PC-3 (cell line): ENCODE measurements at regions not wholly inside any gene's neighbourhood (a gene's known extent, or its start where the extent isn't known, plus 50 kb on each side); places are given as distances from the start of the nearest gene placed in this dataset.

Source experiments
- ATAC-seq: fragments of 200-7000 bp; cut with Tn5 transposase; 2 replicates; pipeline ENCODE4 v1.9.1; 2020; ENCODE audit warnings: mild to moderate bottlenecking, moderate library complexity
- BruUV-seq: library from RNA; stranded (reverse); fragments of 400-500 nt; replicated peaks from 2 replicates; lab custom pipeline; 2021; lab: Mats Ljungman, UMichigan
- CTCF ChIA-PET: fragments of 300-600 bp; sonication (Branson Sonifier 250); formaldehyde crosslinking; loops from one replicate; lab custom pipeline; 2022; ENCODE audit warnings: antibody characterized with exemption; lab: Charles Lee
- POLR2A ChIA-PET: fragments of 300-600 bp; sonication (Branson Sonifier 250); formaldehyde crosslinking; loops from one replicate; lab custom pipeline; 2022; ENCODE audit warnings: antibody characterized with exemption; ENCODE audit not compliant: unreplicated experiment; lab: Charles Lee
- DNase-seq: peaks from one replicate; pipeline ENCODE4 v3.0.0-alpha.2; 2015
- H2AFZ ChIP-seq: fragments of 300-600 bp; sonication (generic); 2 replicates; pipeline ENCODE4 v1.6.0; 2016; ENCODE audit warnings: antibody characterized with exemption, low read length
- H3F3A ChIP-seq: fragments of 300-600 bp; sonication (generic); one replicate; pipeline ENCODE4 v1.6.0; 2017; ENCODE audit warnings: antibody characterized with exemption, low read length, control low read depth, mild to moderate bottlenecking; ENCODE audit not compliant: unreplicated experiment
- H3K27ac ChIP-seq: fragments of 300-600 bp; sonication (generic); 2 replicates; pipeline ENCODE4 v1.5.1; 2016; ENCODE audit warnings: mild to moderate bottlenecking, low read length
- H3K27me3 ChIP-seq: fragments of 300-600 bp; sonication (generic); 2 replicates; pipeline ENCODE4 v1.6.1; 2016; ENCODE audit warnings: low read length, mixed read lengths
- H3K36me3 ChIP-seq: fragments of 300-600 bp; sonication (generic); 2 replicates; pipeline ENCODE4 v1.6.1; 2016; ENCODE audit warnings: low read depth, mixed run types, low read length, mixed read lengths
- H3K4me1 ChIP-seq: fragments of 300-600 bp; sonication (generic); 2 replicates; pipeline ENCODE4 v1.5.1; 2016; ENCODE audit warnings: low read length; ENCODE audit not compliant: insufficient read depth
- H3K4me2 ChIP-seq: fragments of 300-600 bp; sonication (generic); 2 replicates; pipeline ENCODE4 v1.6.0; 2016; ENCODE audit warnings: low read length
- H3K4me3 ChIP-seq: fragments of 300-600 bp; sonication (generic); 2 replicates; pipeline ENCODE4 v1.5.1; 2016; ENCODE audit warnings: mild to moderate bottlenecking, low read length, mixed read lengths
- H3K79me2 ChIP-seq: fragments of 300-600 bp; sonication (generic); 2 replicates; pipeline ENCODE4 v1.6.1; 2017; ENCODE audit warnings: low read length, mixed read lengths
- H3K9ac ChIP-seq: fragments of 300-600 bp; sonication (generic); 2 replicates; pipeline ENCODE4 v1.6.0; 2016; ENCODE audit warnings: mild to moderate bottlenecking, low read length
- H3K9me2 ChIP-seq: fragments of 300-600 bp; sonication (generic); replicated peaks from 2 replicates; pipeline ENCODE4 v1.6.1; 2016; ENCODE audit warnings: mixed run types, low read length, mixed read lengths
- H3K9me3 ChIP-seq: fragments of 300-600 bp; sonication (generic); 2 replicates; pipeline ENCODE4 v1.6.1; 2016; ENCODE audit warnings: low read length, mixed read lengths
- H4K20me1 ChIP-seq: fragments of 300-600 bp; sonication (generic); 2 replicates; pipeline ENCODE4 v1.6.1; 2016; ENCODE audit warnings: low read length, mixed read lengths
- CTCF ChIP-seq: fragments of 300-600 bp; sonication (generic); conservative IDR thresholded peaks from 2 replicates; pipeline ENCODE4 v1.5.1; 2017; ENCODE audit warnings: antibody characterized with exemption, low read depth, mild to moderate bottlenecking, low read length
- EZH2 ChIP-seq: fragments of 300-600 bp; sonication (generic); IDR thresholded peaks from one replicate; pipeline ENCODE4 v1.6.1; 2017; ENCODE audit warnings: antibody characterized with exemption, mild to moderate bottlenecking, low read length; ENCODE audit not compliant: unreplicated experiment
- EZH2phosphoT487 ChIP-seq: fragments of 300-600 bp; sonication (generic); IDR thresholded peaks from 2 replicates; pipeline ENCODE4 v1.6.1; 2018; ENCODE audit warnings: mild to moderate bottlenecking, antibody characterized with exemption, low read length, borderline replicate concordance
- intact Hi-C: fragments of 100-400 bp; cut with micrococcal nuclease; formaldehyde crosslinking; loops from 2 replicates; pipeline ENCODE4 v1.9.0; 2023

GRCh38 chr9:89978185-89978584, 373.4 kb downstream of the GADD45G start:
- Histone ChIP-seq H3K79me2 (no peaks in the 10 kb centered on the region), H3K9me2 (no peaks in the 10 kb centered on the region), H3K9ac (no peak overlapping the region), H3K27ac (no peak overlapping the region), H3K9me3 (no peaks in the 10 kb centered on the region), H4K20me1 (no peaks in the 10 kb centered on the region), H3F3A (no peaks in the 10 kb centered on the region), H2AFZ (no peak overlapping the region), H3K4me2 (no peak overlapping the region), H3K4me1 (no peaks in the 10 kb centered on the region), H3K4me3 (no peak overlapping the region), H3K36me3 (no peaks in the 10 kb centered on the region), H3K27me3 (no peaks in the 10 kb centered on the region)
- BruUV-seq = no TSS peak
- intact Hi-C loops = no loop called here
- POLR2A ChIA-PET = interaction anchor here (0.7 kb wide), 1 partner anchor 187 kb away, joined by 5 read pairs; no protein-coding TSS in a partner anchor
- CTCF ChIA-PET = no interaction called here
- DNase-seq (peak; percentile 6), ATAC-seq (no peak)
- TF ChIP-seq EZH2phosphoT487 = no peak
- 0 out of 2 replicates have a peak, but pooled peaks have one; percentile 19 for TF ChIP-seq CTCF

- ATAC-seq = no peak
- no peaks in the 10 kb centered on the region for H3K9me2 ChIP-seq
- ChIA-PET POLR2A (no interaction called here), CTCF (interaction anchor here (0.6 kb wide), 1 partner anchor 97 kb away, joined by 4 read pairs; no protein-coding TSS in a partner anchor)
- H3K9me3 ChIP-seq = no peaks in the 10 kb centered on the region
- peaks cover 10% of the 10 kb centered on the region; the same call in 1 of the 2 replicates for H3K4me1 ChIP-seq
- H3K27me3 ChIP-seq = no peaks in the 10 kb centered on the region
- no peaks in the 10 kb centered on the region for H3K36me3 ChIP-seq
- intact Hi-C loops = no loop called here
- H4K20me1 ChIP-seq = no peaks in the 10 kb centered on the region
- H3K27ac ChIP-seq = no peak overlapping the region
- H3K79me2 ChIP-seq = no peaks in the 10 kb centered on the region
- H3K4me2 ChIP-seq = no peak overlapping the region
- TF ChIP-seq EZH2 = no peak
- TF ChIP-seq EZH2phosphoT487 = no peak
- no peak for TF ChIP-seq CTCF
- no peak overlapping the region for H3K4me3 ChIP-seq
- H2AFZ ChIP-seq = no peak overlapping the region
- no peaks in the 10 kb centered on the region for H3F3A ChIP-seq
- H3K9ac ChIP-seq = no peak overlapping the region
- BruUV-seq = no TSS peak
- DNase-seq = no peak
Observed at GRCh38 chr9:89980600-89980999, 375.8 kb downstream of the GADD45G start.

- Histone ChIP-seq H3K27me3 (no peaks in the 10 kb centered on the region), H3F3A (no peaks in the 10 kb centered on the region), H3K9me2 (no peaks in the 10 kb centered on the region), H3K79me2 (no peaks in the 10 kb centered on the region), H3K9ac (no peak overlapping the region), H2AFZ (no peak overlapping the region), H3K4me3 (no peak overlapping the region), H3K4me1 (peaks cover 10% of the 10 kb centered on the region; the same call in 1 of the 2 replicates), H3K4me2 (no peak overlapping the region), H3K9me3 (no peaks in the 10 kb centered on the region), H3K27ac (no peak overlapping the region), H4K20me1 (no peaks in the 10 kb centered on the region), H3K36me3 (no peaks in the 10 kb centered on the region)
- ATAC-seq = no peak
- no peak for DNase-seq
- intact Hi-C loops = no loop called here
- ChIA-PET CTCF (no interaction called here), POLR2A (no interaction called here)
- TF ChIP-seq EZH2 = no peak
- no TSS peak for BruUV-seq
Observed at GRCh38 chr9:89982016-89982415, 377.2 kb downstream of the GADD45G start.
